ENCODE measurements at regions not wholly inside any gene's neighbourhood (a gene's known extent, or its start where the extent isn't known, plus 50 kb on each side); places are given as distances from the start of the nearest gene placed in this dataset.
"Not testable (repeated sequence)": the region's sequence is repeated elsewhere in the genome, so short reads cannot be mapped to it uniquely, and the experiment has no call there.

DNA sequence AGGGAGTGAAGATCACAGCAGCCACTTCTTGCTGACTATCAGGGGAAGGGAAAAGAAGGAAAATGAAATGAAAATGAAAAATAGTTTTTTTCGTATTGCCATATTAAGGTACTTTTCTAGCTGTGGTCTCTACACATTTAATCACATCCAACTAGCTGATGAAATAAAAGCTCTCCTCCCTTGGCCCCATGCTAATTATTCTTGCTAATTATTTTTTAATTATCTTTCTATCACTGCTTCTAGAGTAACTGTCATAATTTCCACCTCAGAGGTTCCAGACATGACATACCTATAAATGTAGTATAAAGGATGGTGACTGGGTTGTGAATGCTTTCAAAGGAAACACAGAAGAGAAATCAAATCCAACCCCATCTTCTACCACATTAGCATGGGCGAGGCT is 334.1 kb upstream of the MAN1A1 start:
- no peak for DNase-seq

DNA sequence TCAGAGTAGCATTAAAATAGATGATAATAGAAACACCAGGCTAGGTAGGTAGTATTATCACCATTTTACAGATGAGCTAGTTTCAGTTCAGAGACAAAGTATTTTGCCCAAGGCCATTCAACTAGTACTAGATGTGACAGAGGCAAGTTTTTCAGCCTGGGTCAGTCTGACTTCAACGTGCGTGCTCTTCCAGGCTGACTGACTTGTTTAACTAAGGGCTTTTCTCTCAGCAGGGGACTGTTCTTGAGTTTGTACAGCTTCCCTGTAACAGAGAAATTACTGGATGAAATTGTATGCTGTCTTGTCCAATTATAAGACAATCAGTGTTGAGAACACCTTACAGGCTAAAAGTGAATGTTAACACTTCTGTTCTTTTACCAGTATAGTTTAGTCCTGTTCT is 333.5 kb upstream of the MAN1A1 start:
- DNase-seq = peak; percentile 32 to 57

DNA sequence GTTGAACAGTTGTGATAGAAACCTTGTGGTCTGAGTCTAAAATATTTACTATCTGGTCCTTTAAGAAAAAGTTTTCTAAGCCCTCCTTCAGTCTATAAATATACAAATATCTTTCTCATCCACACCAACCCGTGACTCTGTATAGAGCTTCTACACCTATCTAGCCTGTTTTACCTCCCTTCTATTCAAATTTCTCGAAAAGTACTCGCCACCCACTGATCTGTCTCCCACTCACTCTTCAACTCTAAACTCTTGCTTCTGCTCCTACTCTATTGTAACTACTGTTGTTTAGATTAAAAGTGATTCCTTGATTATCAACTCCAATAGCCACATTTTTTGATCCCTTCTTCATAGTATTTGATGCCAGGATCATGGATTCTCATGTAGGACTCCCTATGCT is 329.4 kb upstream of the MAN1A1 start:
- no peak for DNase-seq

DNA sequence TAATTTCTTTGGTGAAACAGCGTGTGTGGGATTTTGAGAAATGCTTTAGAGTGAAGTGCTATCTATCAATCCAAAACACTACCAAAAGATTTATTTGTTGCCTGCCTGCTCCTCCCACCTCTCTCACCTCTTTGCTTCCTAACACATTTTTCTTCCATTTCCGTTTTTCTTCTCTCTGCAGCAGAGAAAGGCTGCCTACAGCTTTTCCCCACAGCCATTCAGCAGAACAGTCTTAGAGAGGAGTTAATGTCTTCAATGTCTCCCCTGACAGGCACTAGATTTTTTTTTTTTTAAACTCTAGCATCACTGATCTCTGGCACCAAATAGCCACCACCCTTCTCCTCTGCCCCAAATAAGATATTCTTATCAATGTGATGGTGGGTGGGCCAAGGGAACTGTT is 327.8 kb upstream of the MAN1A1 start:
- no peak for DNase-seq

DNA sequence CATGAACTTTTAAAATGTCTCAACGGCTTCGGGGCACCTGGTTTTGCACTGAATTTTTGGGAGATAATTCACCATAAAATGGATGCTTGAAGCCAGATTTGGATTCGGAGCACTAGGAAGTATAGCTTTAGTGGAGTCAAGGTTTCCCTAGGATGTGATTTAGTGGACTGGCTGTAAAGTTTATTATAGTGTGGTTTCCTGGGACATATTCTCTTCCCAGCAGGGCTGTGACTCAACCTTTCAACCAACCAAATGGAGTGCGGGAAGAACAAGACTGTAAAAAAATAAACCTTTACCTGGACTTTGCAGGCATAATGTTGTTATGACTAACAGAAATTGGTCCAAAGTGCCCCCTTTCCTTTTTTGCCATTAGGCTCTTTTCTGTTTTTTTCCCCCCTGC is 327.4 kb upstream of the MAN1A1 start:
- DNase-seq = no peak

DNA sequence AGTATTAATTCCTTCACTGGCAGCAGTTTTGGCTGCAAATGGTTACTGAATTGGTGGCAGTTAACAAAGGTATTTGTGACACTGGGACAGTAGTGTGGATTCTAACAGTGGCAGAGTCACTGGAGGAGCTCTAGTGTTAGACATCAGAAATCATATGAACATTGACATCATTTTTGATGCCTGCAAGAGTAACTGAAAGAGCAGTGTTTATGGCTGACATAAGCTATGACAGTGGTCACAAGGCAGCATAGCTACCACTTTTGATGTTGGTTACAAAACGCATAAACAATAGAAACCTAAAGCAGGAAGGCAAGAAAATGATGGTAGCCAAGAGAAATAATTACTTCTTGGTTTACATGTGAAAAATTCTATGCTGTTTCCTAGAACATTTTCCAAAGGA is 326.7 kb upstream of the MAN1A1 start:
- DNase-seq = no peak

DNA sequence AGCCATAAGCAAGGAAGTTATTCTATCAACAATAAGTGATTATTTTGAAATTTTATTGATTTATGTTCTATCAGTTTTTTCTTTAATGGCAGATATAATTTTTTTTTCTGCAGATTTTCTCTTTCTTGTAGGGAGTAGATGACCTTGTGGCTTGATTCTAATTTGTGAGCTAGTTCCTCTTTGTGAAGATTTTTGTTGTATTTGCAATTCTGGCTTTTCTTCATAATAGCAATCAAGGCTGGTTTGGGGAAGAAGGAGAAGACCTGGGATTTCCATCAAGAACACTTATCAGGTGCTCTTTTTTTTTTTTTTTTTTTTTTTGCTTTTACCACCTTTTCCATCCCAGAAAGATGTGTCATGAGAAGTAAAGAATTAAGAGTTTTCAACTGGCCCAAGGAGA is 324.2 kb upstream of the MAN1A1 start:
- DNase-seq = no peak

DNA sequence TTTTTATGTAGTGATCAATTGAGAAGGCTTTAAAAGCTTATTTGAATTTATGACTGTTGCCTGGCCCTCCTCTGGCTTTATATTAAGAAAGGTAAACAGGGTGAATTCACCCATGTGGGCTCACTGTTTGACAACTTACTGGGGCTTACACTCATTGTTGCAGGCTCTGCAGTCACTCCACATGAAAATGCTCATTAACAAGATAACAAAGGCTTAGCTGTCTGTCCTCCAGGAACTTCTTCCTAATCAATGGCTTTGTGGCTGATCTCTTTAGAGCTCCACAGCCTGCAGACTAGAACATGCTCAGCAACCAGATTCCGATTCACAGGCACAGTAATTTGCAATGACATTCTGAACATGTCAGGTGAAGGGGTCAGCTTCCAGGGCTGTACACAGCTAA is 323.2 kb upstream of the MAN1A1 start:
- no peak for DNase-seq

DNA sequence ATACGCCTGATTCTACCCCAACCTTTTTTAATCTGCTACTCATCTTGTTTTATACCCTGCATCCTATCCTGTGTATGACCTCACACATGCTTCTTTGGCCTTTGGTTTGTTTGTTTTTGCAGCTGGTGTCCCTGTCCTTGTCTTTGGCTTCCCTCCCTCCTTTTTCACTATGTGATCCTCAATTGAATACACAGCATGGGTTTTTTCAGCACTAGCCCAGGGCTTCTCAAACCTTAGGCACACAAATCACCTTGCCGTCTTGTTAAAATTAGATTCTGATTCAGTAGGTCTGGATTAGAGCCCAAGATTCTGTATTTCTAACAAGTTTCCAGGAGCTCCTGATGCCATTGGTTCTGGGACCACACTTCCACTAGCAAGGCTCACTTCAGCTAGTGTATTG is 321.5 kb upstream of the MAN1A1 start:
- DNase-seq = no peak

DNA sequence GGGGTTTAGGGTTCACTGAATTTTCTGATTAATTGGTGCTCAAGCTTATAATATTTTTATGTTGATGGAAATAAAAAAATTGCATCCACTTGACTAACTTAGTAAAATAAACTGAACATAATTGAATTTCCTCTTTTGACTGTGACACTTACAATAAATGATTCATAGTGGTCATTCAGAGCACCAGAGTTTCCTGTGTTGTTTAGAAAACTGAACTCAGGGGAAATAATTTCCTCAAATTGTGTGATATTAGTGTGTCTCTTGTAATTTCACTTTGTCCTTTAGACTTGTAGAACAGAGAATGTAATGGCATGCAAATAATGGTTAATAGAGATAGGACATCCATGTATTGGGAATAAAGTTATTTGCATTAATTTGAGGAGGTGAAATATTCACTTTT is 319.7 kb upstream of the MAN1A1 start:
- no peak for DNase-seq

DNA sequence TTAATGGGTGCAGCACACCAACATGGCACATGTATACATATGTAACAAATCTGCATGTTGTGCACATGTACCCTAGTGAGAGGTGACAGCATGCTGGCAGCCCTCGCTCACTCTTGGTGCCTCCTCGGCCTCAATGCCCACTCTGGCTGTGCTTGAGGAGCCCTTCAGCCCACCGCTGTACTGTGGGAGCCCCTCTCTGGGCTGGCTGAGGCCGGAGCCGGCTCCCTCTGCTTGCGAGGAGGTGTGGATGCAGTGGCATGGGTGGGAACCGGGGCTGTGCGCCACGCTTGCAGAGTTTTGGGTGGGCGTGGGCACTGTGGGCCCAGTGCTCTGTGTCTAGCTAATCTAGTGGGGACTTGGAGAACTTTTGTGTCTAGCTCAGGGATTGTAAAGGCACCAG is 315.9 kb upstream of the MAN1A1 start:
- DNase-seq = not testable (repeated sequence)

DNA sequence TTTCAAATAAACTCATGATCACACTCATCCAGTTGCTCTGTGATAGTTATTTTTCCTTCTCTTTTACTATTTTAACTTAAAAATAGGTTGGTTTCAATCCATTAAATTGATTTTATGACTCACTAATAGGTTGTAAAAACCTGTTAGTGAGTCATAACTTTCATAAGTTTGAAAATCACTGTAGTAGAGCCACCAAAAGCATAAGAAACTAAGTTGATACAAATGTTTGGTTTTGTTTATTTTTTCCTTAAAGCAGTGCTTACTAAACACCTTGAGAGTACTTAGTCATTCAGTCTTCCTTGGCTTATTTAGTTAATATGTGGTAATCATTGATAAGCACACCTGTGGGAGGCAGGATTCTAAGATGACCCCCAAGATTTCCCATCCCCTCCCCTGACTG is 312.1 kb upstream of the MAN1A1 start:
- DNase-seq = no peak

DNA sequence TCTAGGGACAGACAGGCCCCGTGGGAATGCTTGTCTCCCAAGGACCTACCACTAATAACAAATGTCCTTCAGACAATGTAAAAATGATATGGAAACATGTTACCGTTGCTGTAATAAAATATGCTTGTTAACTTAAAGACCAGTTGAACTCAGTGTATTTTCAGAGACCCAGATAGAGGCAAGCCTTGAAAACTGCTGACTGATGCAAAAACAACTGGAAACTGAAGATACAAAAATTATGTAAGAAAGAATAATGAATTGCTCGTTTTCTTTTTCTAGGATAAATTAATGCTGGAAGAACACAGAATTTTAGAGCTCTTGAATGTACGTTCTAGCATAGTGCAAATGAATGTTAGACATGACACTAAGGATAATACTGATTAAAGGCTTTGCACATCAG is 311.5 kb upstream of the MAN1A1 start:
- DNase-seq = no peak

DNA sequence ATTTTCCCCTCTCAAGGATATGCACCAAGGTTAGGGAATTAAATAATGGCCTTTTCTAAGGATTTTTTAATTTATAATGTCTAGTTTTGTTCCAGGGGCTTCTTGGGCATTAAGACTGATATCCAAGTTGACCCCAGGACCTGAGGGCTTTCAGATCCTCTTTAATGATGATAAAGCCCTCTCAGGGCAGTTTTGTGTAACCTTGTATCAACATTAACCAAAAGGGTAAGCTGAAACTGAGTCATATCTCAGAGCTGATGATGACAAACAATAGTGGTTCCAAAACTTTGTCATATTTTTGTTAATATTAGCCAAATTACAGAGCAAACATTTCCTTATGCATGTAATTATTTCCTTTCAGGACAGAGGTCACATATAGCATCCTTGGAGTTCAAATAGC is 309.4 kb upstream of the MAN1A1 start:
- no peak for DNase-seq

DNA sequence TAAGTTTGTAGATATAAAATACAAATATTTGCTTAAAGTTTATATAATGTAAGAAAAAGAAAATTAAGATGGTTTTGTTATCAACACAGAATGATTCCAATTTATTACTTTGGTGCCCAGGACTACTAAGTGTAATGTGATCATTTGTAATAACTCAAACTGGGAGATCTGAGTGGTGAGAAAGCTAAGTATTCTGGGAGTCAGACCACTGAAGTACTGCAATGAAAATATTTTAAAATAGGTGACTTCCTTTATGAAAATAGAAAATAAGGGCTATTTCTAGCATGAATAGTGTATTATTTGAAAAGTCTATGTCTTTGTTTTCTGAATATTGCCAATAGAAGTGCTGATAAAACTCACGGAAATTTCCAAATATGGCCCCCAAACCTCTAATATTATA is 305.6 kb upstream of the MAN1A1 start:
- no peak for DNase-seq

DNA sequence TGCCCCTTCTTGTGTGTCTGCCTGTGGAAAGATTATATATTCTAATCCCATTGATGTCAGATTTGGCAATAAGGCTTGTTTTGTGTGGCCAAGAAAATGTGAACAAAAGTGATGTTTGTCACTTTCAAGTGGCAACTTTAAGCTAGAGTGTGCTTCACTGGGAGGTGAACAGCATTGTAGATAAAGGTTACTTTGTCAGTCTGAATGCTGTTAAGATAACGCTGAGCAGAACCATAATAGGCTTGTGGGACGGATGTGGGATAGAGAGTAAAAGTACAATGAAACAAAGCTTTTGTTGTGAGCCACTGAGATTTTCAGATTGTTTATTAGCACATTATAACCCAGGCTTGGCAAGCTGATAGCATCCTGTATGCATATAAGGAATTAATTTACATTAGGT is 303.8 kb upstream of the MAN1A1 start:
- DNase-seq = no peak

DNA sequence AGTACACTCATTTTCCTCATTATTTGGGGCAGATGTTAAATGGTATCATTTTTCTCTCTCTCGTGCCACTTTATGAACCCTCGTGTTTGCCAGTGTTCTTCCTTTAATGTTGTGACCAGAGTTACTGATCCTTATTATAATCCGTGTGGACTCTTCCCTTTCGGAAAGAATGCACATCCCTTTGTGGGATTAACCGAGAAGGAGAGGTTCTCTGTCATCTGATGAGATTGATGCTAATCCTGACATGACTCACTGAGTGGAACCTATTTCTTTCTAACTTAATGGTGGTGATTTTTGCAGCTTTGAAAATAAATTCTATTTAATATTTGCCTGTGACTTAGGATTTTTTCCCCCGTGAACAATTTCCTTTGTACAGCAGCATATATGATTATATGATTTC is 300.0 kb upstream of the MAN1A1 start:
- DNase-seq = no peak

DNA sequence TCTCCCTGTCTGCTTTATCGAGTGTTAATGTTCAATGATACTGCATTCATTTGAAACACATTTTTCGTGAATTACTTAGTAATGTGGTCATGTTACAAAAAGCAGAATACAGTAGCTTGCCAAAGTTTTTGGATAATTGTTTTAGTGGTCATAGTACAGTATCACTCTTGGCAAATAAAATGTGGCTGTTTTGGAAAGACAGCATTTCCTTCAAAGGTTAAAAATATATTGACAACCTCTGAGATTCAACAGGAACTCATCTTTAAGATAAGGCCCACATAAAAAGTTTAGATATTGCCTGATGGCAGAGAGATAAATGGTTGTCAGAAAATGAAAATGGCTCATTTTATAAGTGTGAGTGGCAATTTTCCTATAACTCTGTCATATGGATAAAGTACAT is 297.7 kb upstream of the MAN1A1 start:
- DNase-seq = no peak

DNA sequence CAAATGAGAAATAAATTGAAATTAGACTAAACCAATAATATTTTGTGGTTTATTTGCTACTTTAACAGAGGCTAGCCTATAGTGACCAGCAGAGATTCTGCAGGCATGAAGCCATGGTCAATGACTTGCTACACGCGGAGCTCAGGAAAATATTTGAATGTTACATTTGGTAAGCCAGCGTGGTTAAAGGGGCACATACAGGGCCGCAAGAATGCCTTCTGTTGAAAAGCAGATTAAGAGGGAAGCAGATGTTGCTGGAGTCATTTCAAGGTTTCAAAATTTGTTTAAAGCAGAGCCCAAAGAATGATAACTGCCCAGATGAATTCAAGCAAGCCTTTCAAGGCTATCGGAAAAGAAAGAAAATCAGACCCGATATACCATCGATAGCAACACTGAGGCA is 294.3 kb upstream of the MAN1A1 start:
- no peak for DNase-seq

DNA sequence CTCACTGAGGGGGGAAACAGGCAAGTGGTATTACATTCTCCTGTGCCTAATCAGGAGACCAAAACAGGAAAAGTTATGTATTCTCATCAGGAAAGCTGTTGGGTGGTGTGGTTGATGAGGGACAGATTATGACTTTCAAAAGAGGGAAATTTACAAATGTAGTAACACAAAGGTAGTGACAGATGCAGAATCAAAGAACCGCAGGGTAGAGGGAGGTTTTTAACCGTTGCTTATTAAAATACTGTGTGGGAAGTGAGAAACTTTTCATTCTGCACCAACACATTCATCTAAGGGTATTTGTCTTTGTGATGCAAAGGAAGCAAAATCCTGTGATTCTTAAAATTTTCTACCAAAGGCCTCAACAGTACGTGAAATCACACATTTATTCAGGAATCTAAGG is 288.2 kb upstream of the MAN1A1 start:
- DNase-seq = no peak

DNA sequence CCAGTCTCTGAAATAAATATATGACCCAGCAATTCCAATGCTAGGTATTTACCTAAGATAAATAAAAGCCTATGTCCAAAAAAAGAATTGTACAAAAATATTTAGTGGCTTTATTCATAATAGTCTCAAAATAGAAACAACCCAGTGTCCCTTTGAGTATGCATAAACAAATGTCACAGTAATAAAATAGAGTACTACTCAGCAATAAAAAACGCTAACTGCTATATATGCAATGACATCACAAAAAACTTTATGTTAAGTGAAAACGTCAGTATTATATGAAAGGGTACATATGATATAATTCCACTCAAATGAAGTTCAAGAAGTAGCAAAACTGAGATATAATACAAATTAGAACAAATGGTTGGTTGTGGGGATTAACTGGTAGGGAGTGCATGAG is 286.5 kb upstream of the MAN1A1 start:
- no peak for DNase-seq

DNA sequence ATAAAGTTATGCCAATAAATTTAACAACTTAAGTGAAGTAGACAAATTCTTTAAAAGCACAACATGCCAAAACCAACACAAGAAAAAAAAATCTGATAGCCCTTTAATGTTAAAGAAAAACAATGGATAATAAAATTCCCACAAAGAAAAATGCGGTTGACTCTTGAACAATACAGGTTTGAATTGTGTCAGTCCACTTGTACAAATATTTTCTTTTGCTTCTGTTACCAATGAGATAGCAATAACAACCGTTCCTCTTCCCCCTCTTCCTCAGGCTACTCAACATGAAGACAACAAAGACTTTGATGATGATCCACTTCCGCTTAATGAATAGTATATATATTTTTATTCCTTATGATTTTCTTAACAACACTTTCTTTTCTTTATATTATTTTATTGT is 283.9 kb upstream of the MAN1A1 start:
- DNase-seq = no peak

DNA sequence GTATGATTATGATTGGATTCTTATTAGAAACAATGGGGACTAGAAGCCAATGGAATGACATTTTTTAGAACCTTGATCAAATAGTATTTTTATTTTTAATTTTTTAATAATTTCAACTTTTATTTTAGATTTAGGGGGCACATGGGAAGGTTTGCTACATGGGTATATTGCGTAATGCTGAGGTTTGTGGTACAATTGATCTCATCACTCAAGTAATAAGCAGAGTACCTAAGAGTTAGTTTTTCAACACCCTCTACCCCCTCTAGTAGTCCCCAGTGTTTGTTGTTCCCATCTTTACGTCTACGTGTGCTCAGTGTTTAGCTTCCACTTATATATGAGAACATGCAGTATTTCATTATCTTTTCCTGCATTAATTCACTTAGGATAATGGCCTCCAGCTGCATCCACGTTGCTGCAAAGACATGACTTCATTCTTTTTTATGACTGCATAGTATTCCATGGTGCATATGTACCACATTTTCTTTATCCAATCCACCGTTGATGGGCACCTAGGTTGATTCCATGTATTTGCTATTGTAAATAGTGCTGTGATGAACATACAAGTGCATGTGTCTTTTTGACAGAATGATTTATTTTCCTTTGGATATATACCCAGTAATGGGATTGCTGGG is 281.1 kb upstream of the MAN1A1 start:
- DNase-seq = no peak

DNA sequence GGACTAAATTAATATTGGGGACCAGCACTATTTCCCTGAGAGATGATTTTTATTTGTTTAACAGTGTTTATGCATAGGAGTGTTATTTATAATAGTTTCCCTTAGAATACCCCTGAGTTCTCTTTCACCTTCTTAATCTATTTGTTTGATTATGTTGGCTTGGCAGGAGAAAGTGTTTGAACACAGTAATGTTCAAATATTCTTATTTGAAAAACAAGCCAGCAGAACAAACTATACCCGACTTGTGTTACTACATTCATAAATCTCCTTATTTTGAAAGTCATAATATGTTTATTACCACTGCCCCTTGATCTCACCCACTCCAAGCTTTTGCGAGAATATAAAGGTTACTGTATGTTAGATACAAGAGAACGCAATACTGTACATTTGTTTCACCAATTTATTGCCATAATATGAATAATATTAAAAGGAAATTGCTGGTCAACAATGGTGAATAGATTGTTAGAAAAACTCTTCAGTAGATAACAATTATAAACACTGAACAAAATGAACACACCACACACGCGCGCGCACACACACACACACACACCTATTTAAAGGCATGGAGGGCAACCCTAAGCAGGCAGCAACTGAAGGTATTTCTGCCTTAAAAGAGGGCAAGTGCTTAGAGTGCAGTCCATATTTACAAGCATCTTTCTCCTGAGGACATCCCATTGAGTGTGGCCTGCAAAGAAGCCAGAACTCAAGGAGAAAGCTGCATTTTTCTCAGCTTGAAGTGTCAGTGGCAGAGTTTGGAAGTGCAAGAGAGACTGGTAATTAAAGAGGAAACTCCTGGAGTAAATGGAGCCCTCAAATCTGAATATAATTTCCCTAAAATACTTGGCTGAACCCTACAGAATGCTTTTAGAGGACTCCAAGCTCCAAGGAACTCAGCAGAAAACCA is 279.4 kb upstream of the MAN1A1 start:
- no peak for DNase-seq

All from NCI-H1930 (cell line).